HL-60 (cell line): ENCODE measurements at regions not wholly inside any gene's neighbourhood (a gene's known extent, or its start where the extent isn't known, plus 50 kb on each side); places are given as distances from the start of the nearest gene placed in this dataset.

Source experiments
- DNase-seq, 2 experiments: peaks; one replicate each; pipeline ENCODE4 v3.0.0-alpha.2; 2010 to 2020; ENCODE audit warnings: low read depth in 1 of 2, low spot score in 1 of 2
- H3K27ac ChIP-seq: fragments of 250-450 bp; sonication (Bioruptor Pico); replicated peaks from 2 replicates; pipeline ENCODE4 v1.5.1; 2020; ENCODE audit warnings: mild to moderate bottlenecking, moderate library complexity
- H3K27me3 ChIP-seq: fragments of 250-450 bp; sonication (Bioruptor Pico); 2 replicates; pipeline ENCODE4 v1.5.1; 2021; ENCODE audit warnings: mild to moderate bottlenecking, moderate library complexity; ENCODE audit not compliant: insufficient read depth, poor library complexity, severe bottlenecking
- H3K4me3 ChIP-seq: replicated peaks from 2 replicates; pipeline ENCODE4 v1.5.1; 2011; ENCODE audit warnings: mild to moderate bottlenecking, control low read depth, low read length; ENCODE audit not compliant: insufficient read depth
- CTCF ChIP-seq: IDR thresholded peaks from one replicate; pipeline ENCODE4 v1.5.1; 2011; ENCODE audit warnings: low read length, control low read depth, inconsistent platforms; ENCODE audit not compliant: insufficient read depth
- GABPA ChIP-seq: IDR thresholded peaks from 2 replicates; pipeline ENCODE4 v1.6.1; 2012; ENCODE audit warnings: low read depth
- POLR2AphosphoS5 ChIP-seq: IDR thresholded peaks from 2 replicates; pipeline ENCODE4 v1.6.1; 2012; ENCODE audit warnings: low read depth
- REST ChIP-seq: IDR thresholded peaks from 2 replicates; pipeline ENCODE4 v1.6.1; 2012; ENCODE audit warnings: low read depth; ENCODE audit not compliant: insufficient replicate concordance
- SPI1 ChIP-seq: IDR thresholded peaks from 2 replicates; pipeline ENCODE4 v1.6.1; 2012; ENCODE audit warnings: low read depth, mild to moderate bottlenecking, borderline replicate concordance

- no peak for DNase-seq
- H3K27me3 ChIP-seq, result no peaks in the 10 kb centered on the region
- TF ChIP-seq CTCF, result no peak
- TF ChIP-seq SPI1, result no peak
- TF ChIP-seq REST, result no peak
- no peak for TF ChIP-seq GABPA
- no peak overlapping the region for H3K4me3 ChIP-seq
- no peak overlapping the region for H3K27ac ChIP-seq
These were observed 142.6 kb downstream of the OMA1 start for GRCh38 chr1:58403894-58404293.

- TF ChIP-seq POLR2AphosphoS5 (no peak), REST (no peak), CTCF (no peak), SPI1 (no peak), GABPA (no peak)
- Histone ChIP-seq H3K27me3 (no peaks in the 10 kb centered on the region), H3K27ac (no peak overlapping the region), H3K4me3 (no peak overlapping the region)
- no peak for DNase-seq
These were observed 144.1 kb downstream of the OMA1 start for GRCh38 chr1:58402444-58402843.

GRCh38 chr1:58401991-58402390 is 144.5 kb downstream of the OMA1 start:
- H3K27ac ChIP-seq, result no peak overlapping the region
- no peak overlapping the region for H3K4me3 ChIP-seq
- TF ChIP-seq CTCF (no peak), POLR2AphosphoS5 (no peak), REST (no peak), SPI1 (no peak), GABPA (no peak)
- H3K27me3 ChIP-seq, result no peaks in the 10 kb centered on the region
- no peak for DNase-seq
